Activated T-cell treated with anti-CD3 and anti-CD28 coated beads, Interleukin-2, amount 50 U/mL, for 24 hours (primary cell): ENCODE measurements at regions not wholly inside any gene's neighbourhood (a gene's known extent, or its start where the extent isn't known, plus 50 kb on each side); places are given as distances from the start of the nearest gene placed in this dataset.
"Not testable (repeated sequence)": the region's sequence is repeated elsewhere in the genome, so short reads cannot be mapped to it uniquely, and the experiment has no call there.

ENCODE experiments used
- DNase-seq: peaks from one replicate; pipeline ENCODE4 v3.0.0-alpha.2; 2020
- H3K27ac Mint-ChIP-seq: 2 replicates; pipeline ENCODE4 v1.8.0; 2020; ENCODE audit warnings: mild to moderate bottlenecking, mixed read lengths
- H3K27me3 Mint-ChIP-seq: 2 replicates; pipeline ENCODE4 v1.8.0; 2020; ENCODE audit warnings: mixed read lengths
- H3K36me3 Mint-ChIP-seq: 2 replicates; pipeline ENCODE4 v1.8.0; 2020; ENCODE audit warnings: low read depth, mixed read lengths
- H3K4me1 Mint-ChIP-seq: 2 replicates; pipeline ENCODE4 v1.8.0; 2020; ENCODE audit warnings: low read depth, mixed read lengths
- H3K4me3 Mint-ChIP-seq: 2 replicates; pipeline ENCODE4 v1.8.0; 2020; ENCODE audit warnings: mild to moderate bottlenecking, moderate library complexity, mixed read lengths
- H3K9me3 Mint-ChIP-seq: 2 replicates; pipeline ENCODE4 v1.8.0; 2020; ENCODE audit warnings: mixed read lengths

DNA sequence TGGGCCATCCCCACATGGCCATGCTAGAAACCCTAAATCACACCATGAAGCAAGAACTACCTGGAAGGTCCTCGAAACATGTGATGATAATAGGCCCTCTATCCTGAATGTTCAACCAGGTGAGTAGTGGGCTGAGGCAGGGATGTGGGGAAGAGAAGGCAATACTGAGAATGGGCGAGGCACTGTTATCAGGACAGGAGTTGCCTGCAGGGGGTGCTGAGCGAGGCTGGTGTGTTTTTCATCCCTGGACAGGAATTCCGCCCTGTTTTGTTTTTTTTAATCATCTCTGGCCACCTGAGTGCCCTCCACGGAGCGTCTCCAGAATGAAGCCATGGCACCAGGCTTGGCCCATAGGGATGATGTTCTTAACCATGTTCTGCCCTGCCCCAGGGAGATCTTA is 103.0 kb upstream of the SOX11 start:
- H3K4me3 Mint-ChIP-seq: no peak overlapping the region
- H3K27me3 Mint-ChIP-seq: no peaks in the 10 kb centered on the region
- no peaks in the 10 kb centered on the region for H3K4me1 Mint-ChIP-seq
- DNase-seq: no peak
- peaks cover 4% of the 10 kb centered on the region for H3K9me3 Mint-ChIP-seq
- H3K27ac Mint-ChIP-seq: no peak overlapping the region
- H3K36me3 Mint-ChIP-seq: no peaks in the 10 kb centered on the region

DNA sequence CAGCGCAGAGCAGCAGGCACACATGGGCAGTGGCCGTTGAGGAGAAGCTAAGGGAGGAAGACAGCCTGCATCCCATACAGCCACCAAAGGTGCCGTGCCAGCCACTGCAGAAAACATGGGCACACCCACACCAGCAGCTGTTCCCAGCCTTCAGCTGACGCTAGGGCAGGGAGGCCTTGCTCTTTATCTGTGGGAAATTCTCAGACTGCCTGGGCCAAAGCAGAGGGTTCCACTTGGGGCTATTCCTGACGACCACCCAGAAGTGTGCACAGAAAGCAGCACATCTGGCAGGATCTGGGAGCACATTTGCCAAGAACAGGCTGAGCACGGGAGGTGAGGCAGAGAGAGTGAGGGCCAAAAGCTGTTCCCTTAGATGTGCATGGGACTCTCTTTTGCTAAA is 101.3 kb upstream of the SOX11 start:
- no peak overlapping the region for H3K4me3 Mint-ChIP-seq
- no peaks in the 10 kb centered on the region for H3K4me1 Mint-ChIP-seq
- H3K36me3 Mint-ChIP-seq: no peaks in the 10 kb centered on the region
- DNase-seq: no peak
- H3K27ac Mint-ChIP-seq: no peak overlapping the region
- H3K9me3 Mint-ChIP-seq: no peaks in the 10 kb centered on the region
- no peaks in the 10 kb centered on the region for H3K27me3 Mint-ChIP-seq

DNA sequence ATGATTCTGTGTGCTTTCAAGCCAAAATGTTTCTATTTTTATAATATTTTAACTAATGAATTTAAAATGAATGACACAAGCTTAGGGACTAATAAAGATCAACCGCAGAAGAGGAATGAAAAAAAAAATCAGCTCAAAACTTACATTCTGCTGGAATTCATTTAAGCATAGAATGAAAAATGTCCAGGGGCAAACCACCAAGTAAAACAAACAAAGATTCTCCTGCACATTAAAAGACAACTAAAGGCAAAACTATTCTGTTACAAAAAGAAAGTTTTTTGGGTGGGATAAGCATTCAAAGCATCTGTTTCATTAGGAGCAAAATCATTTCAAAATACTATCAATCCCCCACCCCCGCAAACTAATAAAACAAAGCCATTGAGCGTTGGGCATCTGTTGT is 99.3 kb upstream of the SOX11 start:
- no peaks in the 10 kb centered on the region for H3K27me3 Mint-ChIP-seq
- no peaks in the 10 kb centered on the region for H3K9me3 Mint-ChIP-seq
- H3K27ac Mint-ChIP-seq: no peak overlapping the region
- H3K4me3 Mint-ChIP-seq: no peak overlapping the region
- H3K36me3 Mint-ChIP-seq: no peaks in the 10 kb centered on the region
- no peaks in the 10 kb centered on the region for H3K4me1 Mint-ChIP-seq
- DNase-seq: no peak

DNA sequence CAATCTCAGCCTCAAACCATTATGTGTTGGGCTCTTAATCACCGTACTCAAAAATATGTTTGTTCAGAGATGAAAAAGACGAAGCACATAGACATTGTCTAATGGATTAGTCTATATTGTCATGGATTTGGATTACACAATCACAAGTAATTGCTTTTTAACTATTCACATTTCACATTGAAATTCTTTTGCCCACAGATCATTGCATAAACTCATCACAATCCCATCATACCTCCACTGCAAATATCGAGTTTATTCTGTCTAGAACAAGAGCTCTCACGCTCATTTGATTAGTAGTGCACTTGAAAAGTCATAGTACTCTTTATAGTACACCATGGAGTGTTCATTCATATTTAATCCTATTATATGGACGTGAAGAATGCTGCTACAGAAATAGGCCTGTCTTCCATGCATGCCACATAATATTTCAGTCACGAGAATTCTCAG is 97.9 kb upstream of the SOX11 start:
- Mint-ChIP-seq H3K36me3 (no peaks in the 10 kb centered on the region), H3K4me1 (no peaks in the 10 kb centered on the region), H3K27me3 (no peaks in the 10 kb centered on the region), H3K27ac (no peak overlapping the region), H3K4me3 (no peak overlapping the region), H3K9me3 (no peaks in the 10 kb centered on the region)
- no peak for DNase-seq

DNA sequence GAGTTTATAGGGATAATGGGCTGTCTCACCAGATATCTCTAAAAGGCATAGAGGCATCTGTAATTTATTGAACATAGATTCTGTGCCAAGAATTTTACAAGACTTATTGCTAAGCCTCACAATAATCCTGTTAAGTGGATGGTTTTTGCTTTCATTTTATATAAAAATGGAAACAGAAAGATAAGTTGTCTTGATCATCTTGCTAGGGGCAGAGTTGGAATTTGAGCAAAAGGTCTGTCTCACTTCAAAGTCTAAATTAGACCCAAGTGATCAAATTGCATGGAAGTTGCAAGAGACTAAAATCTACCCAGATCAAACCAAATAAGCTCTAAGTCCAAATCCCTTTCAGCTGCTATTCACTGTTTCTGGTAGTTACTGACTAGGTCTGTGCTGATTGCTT is 95.3 kb upstream of the SOX11 start:
- Mint-ChIP-seq H3K36me3 (no peaks in the 10 kb centered on the region), H3K27ac (no peak overlapping the region), H3K27me3 (no peaks in the 10 kb centered on the region), H3K4me3 (no peak overlapping the region), H3K4me1 (no peaks in the 10 kb centered on the region), H3K9me3 (peaks cover under 1% of the 10 kb centered on the region)
- no peak for DNase-seq

DNA sequence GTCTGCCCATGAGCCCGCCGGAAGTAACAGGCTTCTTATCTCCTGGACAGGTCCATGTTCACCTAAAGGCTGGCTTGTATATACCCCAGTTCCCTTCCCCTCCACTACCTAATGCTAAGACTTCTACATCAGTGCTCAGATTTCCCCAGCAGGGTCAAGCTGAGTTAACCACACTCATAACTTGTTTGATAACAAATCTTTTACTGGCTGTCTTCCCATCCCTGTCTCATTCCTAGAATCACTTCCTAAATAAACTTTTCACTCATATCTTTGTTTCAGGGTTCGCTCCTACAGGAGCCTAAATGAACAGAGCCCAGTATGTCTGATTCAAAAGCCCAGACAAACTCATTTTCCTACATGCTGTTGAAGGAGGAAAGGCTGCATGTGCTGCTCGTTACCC is 94.0 kb upstream of the SOX11 start:
- no peak for DNase-seq
- Mint-ChIP-seq H3K4me3 (no peak overlapping the region), H3K9me3 (peaks cover 4% of the 10 kb centered on the region), H3K36me3 (no peaks in the 10 kb centered on the region), H3K27me3 (no peaks in the 10 kb centered on the region), H3K27ac (no peak overlapping the region), H3K4me1 (no peaks in the 10 kb centered on the region)

DNA sequence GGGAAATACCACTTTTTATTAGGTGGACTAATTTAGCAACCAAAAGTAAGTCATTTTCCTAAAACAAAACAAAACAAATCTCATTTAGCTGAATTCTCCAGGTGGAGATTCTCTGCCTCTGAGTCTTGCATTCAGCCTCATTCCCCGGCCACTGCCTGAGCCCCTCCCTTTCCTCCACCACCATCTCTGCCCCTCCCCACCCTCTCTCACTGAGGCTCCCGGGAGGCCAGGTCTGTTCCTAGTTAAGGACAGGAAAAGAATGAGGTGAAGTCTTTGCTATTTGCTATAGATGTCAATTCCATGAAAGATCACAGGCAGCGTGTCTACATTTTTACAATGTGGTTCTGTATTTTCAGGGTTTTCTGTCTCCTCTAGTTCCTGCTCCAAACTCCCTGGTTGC is 83.0 kb upstream of the SOX11 start:
- Mint-ChIP-seq H3K4me1 (no peaks in the 10 kb centered on the region), H3K4me3 (no peak overlapping the region), H3K27ac (no peak overlapping the region), H3K9me3 (peaks cover 3% of the 10 kb centered on the region), H3K27me3 (no peaks in the 10 kb centered on the region), H3K36me3 (no peaks in the 10 kb centered on the region)
- DNase-seq: no peak

DNA sequence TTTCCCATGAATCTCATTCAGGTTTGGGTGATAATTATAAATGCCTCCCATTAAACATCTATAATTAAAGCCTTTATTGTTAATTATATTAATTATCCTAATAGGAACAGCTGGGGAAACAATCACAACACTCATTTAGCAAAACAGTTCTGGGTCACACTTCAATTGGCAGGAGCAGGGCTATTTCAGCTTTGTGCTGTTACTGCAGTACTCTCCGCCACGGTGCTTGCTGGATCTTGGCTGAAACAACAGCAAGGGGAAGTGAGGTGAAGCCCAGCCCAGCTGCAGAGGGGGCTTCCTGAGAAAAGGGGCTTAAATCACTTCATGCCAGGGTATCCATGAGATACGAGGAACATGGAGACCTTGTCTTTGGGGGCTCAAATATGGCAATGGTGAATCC is 79.5 kb upstream of the SOX11 start:
- Mint-ChIP-seq H3K27ac (no peak overlapping the region), H3K4me1 (no peaks in the 10 kb centered on the region), H3K27me3 (no peaks in the 10 kb centered on the region), H3K9me3 (peaks cover 6% of the 10 kb centered on the region), H3K4me3 (no peak overlapping the region), H3K36me3 (no peaks in the 10 kb centered on the region)
- DNase-seq: no peak

DNA sequence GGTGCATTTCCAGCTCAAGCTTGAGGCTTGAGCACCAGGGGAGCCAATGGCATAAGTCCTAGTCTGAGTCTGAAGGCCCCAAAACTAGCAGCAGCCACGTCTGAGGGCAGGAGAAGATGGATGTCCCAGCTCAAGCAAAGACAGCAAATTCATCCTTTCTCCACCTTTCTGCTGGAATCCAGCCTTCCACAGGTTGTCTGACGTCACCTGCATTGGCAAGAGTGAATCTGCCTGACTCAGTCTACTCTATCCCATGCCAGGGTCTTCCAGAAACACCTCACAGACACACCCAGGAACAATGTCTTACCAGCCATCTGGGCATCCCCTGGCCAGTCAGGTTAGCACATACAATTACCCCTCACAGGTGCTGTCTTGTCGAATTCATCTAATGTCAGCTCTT is 76.2 kb upstream of the SOX11 start:
- Mint-ChIP-seq H3K27ac (no peak overlapping the region), H3K4me3 (no peak overlapping the region), H3K27me3 (no peaks in the 10 kb centered on the region), H3K36me3 (no peaks in the 10 kb centered on the region), H3K9me3 (peaks cover 2% of the 10 kb centered on the region), H3K4me1 (no peaks in the 10 kb centered on the region)
- no peak for DNase-seq

DNA sequence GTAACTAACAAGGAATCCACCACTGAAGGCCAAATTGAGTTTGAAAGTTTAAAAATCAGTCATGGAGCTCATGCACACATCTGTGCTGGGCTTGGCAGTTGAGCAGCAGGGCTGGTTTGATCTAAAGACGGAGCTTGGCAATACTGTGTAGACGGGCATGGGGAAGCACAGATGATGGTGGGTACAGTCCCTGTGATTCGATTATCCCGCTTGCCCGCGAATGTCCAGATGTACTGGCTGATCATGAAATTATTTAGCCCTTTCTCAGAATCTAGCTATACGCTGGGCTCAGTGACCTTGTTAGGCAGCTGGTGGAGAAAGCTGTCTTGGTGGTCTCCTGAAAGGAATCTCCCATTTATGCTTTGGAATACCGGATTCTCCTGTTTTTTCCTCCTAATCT is 74.8 kb upstream of the SOX11 start:
- Mint-ChIP-seq H3K27me3 (no peaks in the 10 kb centered on the region), H3K4me1 (no peaks in the 10 kb centered on the region), H3K36me3 (no peaks in the 10 kb centered on the region), H3K9me3 (peaks cover 2% of the 10 kb centered on the region), H3K4me3 (no peak overlapping the region), H3K27ac (no peak overlapping the region)
- no peak for DNase-seq

DNA sequence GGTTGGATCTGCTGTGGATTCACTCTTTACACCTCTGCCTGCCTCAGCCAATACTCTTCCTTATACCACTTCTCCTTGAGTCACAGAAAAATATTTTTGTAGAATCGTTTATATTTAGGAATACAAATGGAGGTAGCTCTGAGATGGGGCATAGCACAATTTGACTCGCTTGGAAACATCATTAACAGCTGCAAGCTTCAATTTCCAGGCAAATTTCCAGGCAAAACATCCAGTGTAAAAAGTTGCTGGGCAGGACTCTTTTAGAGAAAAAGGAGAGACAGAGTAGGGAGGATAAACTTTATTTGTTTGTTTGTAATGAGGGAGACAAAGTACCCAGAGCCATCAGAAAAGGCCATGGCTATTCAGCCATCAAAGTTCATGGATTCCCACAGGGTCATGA is 74.4 kb upstream of the SOX11 start:
- Mint-ChIP-seq H3K27me3 (no peaks in the 10 kb centered on the region), H3K9me3 (peaks cover 2% of the 10 kb centered on the region), H3K27ac (no peak overlapping the region), H3K36me3 (no peaks in the 10 kb centered on the region), H3K4me1 (no peaks in the 10 kb centered on the region), H3K4me3 (no peak overlapping the region)
- DNase-seq: no peak

DNA sequence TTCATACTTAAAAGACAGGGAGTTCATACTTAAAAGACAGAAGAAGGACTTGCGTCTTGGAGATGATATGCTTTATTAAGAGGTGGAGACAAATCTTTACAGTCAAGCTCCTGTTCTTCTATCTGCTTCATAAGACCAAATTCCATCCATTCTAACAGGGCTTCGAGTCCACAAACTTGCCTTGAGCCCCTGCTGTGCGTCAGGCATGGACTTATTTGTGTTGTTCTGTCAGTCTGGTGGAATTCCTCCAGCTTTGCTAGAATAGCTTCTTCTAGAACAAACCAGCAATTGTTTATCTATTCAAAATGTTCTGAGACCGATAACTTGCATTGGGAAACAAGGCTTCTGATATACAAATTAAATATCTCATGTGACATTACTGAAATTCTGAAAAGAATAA is 73.9 kb upstream of the SOX11 start:
- Mint-ChIP-seq H3K4me1 (no peaks in the 10 kb centered on the region), H3K27me3 (no peaks in the 10 kb centered on the region), H3K36me3 (no peaks in the 10 kb centered on the region), H3K4me3 (no peak overlapping the region), H3K9me3 (peaks cover 2% of the 10 kb centered on the region), H3K27ac (no peak overlapping the region)
- DNase-seq: no peak

DNA sequence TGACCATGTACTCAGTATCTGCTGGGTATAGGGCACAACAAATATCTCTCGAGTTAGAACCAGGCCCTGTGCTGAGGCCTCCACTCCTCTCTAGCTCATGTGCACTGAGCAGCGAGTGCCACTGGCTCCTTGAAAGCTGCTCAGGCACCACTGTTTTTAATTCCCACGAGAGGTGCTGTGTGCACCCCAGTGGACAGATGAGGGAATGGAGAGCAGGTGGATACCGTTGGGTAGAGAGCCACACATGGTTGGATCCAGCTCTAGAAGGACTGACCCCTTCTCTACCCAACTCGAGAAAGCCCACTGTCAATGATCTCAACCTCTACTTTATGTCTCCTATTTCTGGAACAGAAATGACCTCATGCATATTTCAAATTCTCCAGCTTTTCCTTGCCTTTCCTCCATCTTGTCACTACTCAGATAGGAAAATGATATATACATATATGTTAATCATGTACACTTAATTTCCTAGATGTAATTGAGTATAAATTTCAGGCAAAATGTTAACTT is 66.6 kb upstream of the SOX11 start:
- DNase-seq, H3K4me1 Mint-ChIP-seq: not testable (repeated sequence)

DNA sequence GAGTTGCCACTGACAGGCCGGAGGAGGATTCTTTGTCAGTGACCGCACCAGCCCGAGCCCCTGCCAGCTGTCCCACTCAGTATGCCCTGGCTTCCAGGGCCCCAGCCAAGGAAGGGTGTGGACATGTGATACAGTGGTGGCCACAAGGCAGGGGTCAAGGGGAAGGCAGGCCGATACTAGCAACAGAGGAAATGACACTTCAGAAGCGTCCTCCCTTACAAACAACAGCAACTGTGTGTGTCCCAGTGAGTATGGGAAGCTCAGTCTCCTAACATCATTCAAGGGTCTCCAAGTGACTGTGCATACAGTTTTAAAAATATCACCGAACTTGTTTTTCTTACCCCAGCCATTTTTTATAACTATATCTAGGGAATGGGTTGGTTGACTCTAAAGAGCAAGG is 63.7 kb upstream of the SOX11 start:
- not testable (repeated sequence) for H3K9me3 Mint-ChIP-seq, H3K4me3 Mint-ChIP-seq, H3K4me1 Mint-ChIP-seq, H3K36me3 Mint-ChIP-seq, H3K27me3 Mint-ChIP-seq, H3K27ac Mint-ChIP-seq, DNase-seq

More for the DNA sequence above, 66.6 kb upstream of the SOX11 start:
- H3K9me3 Mint-ChIP-seq, H3K4me3 Mint-ChIP-seq, H3K36me3 Mint-ChIP-seq, H3K27me3 Mint-ChIP-seq, H3K27ac Mint-ChIP-seq: not testable (repeated sequence)

DNA sequence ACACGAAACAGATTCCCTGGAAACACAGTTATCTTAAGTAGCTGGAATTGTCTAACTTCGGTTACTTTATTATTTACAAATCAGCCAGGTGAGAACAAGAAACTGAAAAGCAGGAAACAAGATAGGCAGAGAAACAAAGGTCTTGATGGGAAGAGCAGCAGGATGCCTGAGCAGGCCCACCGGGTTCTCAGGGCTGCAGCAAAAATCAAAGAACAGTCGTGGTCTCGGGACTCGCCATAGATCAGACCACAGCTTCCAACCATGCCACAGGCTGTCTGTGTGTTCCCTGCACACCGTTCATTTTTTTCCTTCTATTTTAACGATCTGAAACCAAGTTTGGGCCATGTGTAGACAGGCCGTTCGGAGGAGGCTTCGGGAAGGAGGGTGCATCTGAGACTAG is 62.7 kb upstream of the SOX11 start:
- H3K4me1 Mint-ChIP-seq, H3K9me3 Mint-ChIP-seq, H3K27me3 Mint-ChIP-seq: not testable (repeated sequence)

DNA sequence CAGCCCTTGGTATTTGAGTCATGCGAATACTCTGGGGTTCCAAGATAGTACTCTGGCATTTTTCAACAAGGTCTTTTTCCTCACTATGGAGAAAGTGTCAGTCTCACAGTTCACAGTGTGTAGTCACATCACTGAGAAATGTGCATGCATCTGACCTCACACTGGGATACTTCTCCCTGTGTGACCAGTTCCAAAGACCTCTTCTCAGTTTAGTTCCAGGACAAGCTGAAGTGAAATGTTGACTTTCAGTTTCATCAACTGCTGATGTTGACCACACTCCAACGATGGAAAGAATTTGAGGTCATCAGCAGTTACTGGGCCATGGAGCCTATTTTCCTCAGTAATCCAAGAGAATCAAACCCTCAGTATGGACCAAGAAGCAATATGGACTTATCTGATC is 55.1 kb upstream of the SOX11 start:
- not testable (repeated sequence) for H3K27me3 Mint-ChIP-seq, H3K4me1 Mint-ChIP-seq, H3K4me3 Mint-ChIP-seq, DNase-seq, H3K36me3 Mint-ChIP-seq, H3K27ac Mint-ChIP-seq, H3K9me3 Mint-ChIP-seq

More for the DNA sequence above, 62.7 kb upstream of the SOX11 start:
- not testable (repeated sequence) for H3K27ac Mint-ChIP-seq, H3K36me3 Mint-ChIP-seq, DNase-seq, H3K4me3 Mint-ChIP-seq
